CD4-positive, alpha-beta T cell (primary cell): ENCODE measurements at regions not wholly inside any gene's neighbourhood (a gene's known extent, or its start where the extent isn't known, plus 50 kb on each side); places are given as distances from the start of the nearest gene placed in this dataset.

Source experiments
- ATAC-seq: fragments of 200-7000 bp; cut with Tn5 transposase; one replicate; pipeline ENCODE4 v1.10.0; 2022; ENCODE audit warnings: mild to moderate bottlenecking; ENCODE audit not compliant: poor library complexity
- CTCF ChIA-PET: fragments of 350-600 bp; sonication (Branson Sonifier 250); formaldehyde crosslinking; loops from one replicate; lab custom pipeline; 2021; ENCODE audit warnings: antibody characterized with exemption, inconsistent platforms; lab: Charles Lee
- POLR2A ChIA-PET: fragments of 350-600 bp; sonication (Branson Sonifier 250); formaldehyde crosslinking; loops from one replicate; lab custom pipeline; 2021; ENCODE audit warnings: antibody characterized with exemption, inconsistent platforms; lab: Charles Lee
- DNase-seq, 14 experiments: peaks; one replicate each; pipeline ENCODE4 v3.0.0-alpha.2; 2013 to 2020; ENCODE audit warnings: mixed read lengths in 2 of 14
- H3K27ac ChIP-seq, 2 donors: one replicate each; pipeline versions ENCODE4 v1.5.1 to v1.7.0; 2013; ENCODE audit warnings: low read length in 2 of 2, low read depth in 1 of 2, mild to moderate bottlenecking in 1 of 2
- H3K27me3 ChIP-seq, 2 experiments: 1 replicate in 1 of 2; 2 replicates in 1 of 2; pipeline versions ENCODE4 v1.6.1 to v1.7.0; 2013; ENCODE audit warnings: low read length in 2 of 2, control low read depth in 1 of 2, mild to moderate bottlenecking in 1 of 2, moderate library complexity in 1 of 2; ENCODE audit not compliant: insufficient read depth in 2 of 2, control insufficient read depth in 1 of 2
- H3K36me3 ChIP-seq: one replicate; pipeline ENCODE4 v1.6.1; 2013; ENCODE audit warnings: low read length, control low read depth; ENCODE audit not compliant: insufficient read depth
- H3K4me1 ChIP-seq: one replicate; pipeline ENCODE4 v1.6.1; 2013; ENCODE audit warnings: low read length, control low read depth; ENCODE audit not compliant: insufficient read depth
- H3K4me3 ChIP-seq: one replicate; pipeline ENCODE4 v1.5.1; 2013; ENCODE audit warnings: mild to moderate bottlenecking, low read length, moderate library complexity
- H3K9me3 ChIP-seq, 2 experiments: 1 replicate in 1 of 2; 2 replicates in 1 of 2; pipeline versions ENCODE4 v1.6.1 to v1.7.0; 2013; ENCODE audit warnings: low read length in 2 of 2, mild to moderate bottlenecking in 2 of 2, control low read depth in 1 of 2, moderate library complexity in 1 of 2; ENCODE audit not compliant: control insufficient read depth in 1 of 2, insufficient read depth in 1 of 2
- H3K27ac Mint-ChIP-seq: one replicate; pipeline ENCODE4 v1.8.0; 2020; ENCODE audit warnings: mixed read lengths
- H3K27me3 Mint-ChIP-seq: one replicate; pipeline ENCODE4 v1.8.0; 2021; ENCODE audit warnings: mixed read lengths
- H3K36me3 Mint-ChIP-seq: one replicate; pipeline ENCODE4 v1.8.0; 2021; ENCODE audit warnings: low read depth, mixed read lengths
- H3K4me1 Mint-ChIP-seq: one replicate; pipeline ENCODE4 v1.8.0; 2021; ENCODE audit warnings: low read depth, mixed read lengths
- H3K4me3 Mint-ChIP-seq: one replicate; pipeline ENCODE4 v1.8.0; 2020; ENCODE audit warnings: mild to moderate bottlenecking, mixed read lengths
- H3K9me3 Mint-ChIP-seq: one replicate; pipeline ENCODE4 v1.8.0; 2020; ENCODE audit warnings: mixed read lengths
- CTCF ChIP-seq: fragments of 200-600 bp; IDR thresholded peaks from one replicate; pipeline ENCODE4 v1.8.0; 2022; ENCODE audit warnings: antibody characterized with exemption, mild to moderate bottlenecking
- intact Hi-C, 2 experiments: fragments of 100-400 bp; cut with DNase I in 1 of 2; cut with micrococcal nuclease in 1 of 2; formaldehyde crosslinking; loops; one replicate each; pipeline versions ENCODE4 v1.15.1 to v1.9.0; 2023 to 2025; cut with DNase I, micrococcal nuclease

GRCh38 chr2:122523143-122523542 is 767.7 kb downstream of the TSN start:
- Histone ChIP-seq H3K27me3 (no peaks in the 10 kb centered on the region), H3K4me1 (no peaks in the 10 kb centered on the region), H3K36me3 (no peaks in the 10 kb centered on the region), H3K4me3 (no peak overlapping the region), H3K9me3 (no peaks in the 10 kb centered on the region), H3K27ac (no peak overlapping the region)
- H3K27me3 Mint-ChIP-seq = no peaks in the 10 kb centered on the region
- no peak overlapping the region for H3K27ac Mint-ChIP-seq
- CTCF ChIA-PET = no interaction called here
- ATAC-seq (no peak), DNase-seq (no peak)
- no peaks in the 10 kb centered on the region for H3K4me1 Mint-ChIP-seq
- POLR2A ChIA-PET = no interaction called here
- H3K36me3 Mint-ChIP-seq = no peaks in the 10 kb centered on the region
- H3K9me3 Mint-ChIP-seq = no peaks in the 10 kb centered on the region
- H3K4me3 Mint-ChIP-seq = no peak overlapping the region
- no peak for TF ChIP-seq CTCF
- intact Hi-C loops = no loop called here

GRCh38 chr2:122523981-122524380 is 768.5 kb downstream of the TSN start:
- no peak overlapping the region for H3K4me3 Mint-ChIP-seq
- CTCF ChIA-PET = no interaction called here
- intact Hi-C loops = no loop called here

GRCh38 chr2:122525336-122525735 is 769.9 kb downstream of the TSN start:
- H3K27ac ChIP-seq = no peak overlapping the region
- DNase-seq = no peak
- H3K36me3 ChIP-seq = no peaks in the 10 kb centered on the region
- peaks cover 0 to 4% of the 10 kb centered on the region in 2 experiments for H3K9me3 ChIP-seq
- no peaks in the 10 kb centered on the region for H3K4me1 ChIP-seq
- Mint-ChIP-seq H3K4me1 (no peaks in the 10 kb centered on the region), H3K36me3 (no peaks in the 10 kb centered on the region), H3K4me3 (no peak overlapping the region), H3K27me3 (no peaks in the 10 kb centered on the region), H3K27ac (no peak overlapping the region), H3K9me3 (peaks cover 3% of the 10 kb centered on the region)
- H3K27me3 ChIP-seq = no peaks in the 10 kb centered on the region
- no peak overlapping the region for H3K4me3 ChIP-seq
- ChIA-PET POLR2A (no interaction called here), CTCF (no interaction called here)
- no peak for ATAC-seq
- intact Hi-C loops = no loop called here
- TF ChIP-seq CTCF = no peak

More at GRCh38 chr2:122523981-122524380, 768.5 kb downstream of the TSN start:
- POLR2A ChIA-PET = no interaction called here
- Mint-ChIP-seq H3K36me3 (no peaks in the 10 kb centered on the region), H3K27ac (no peak overlapping the region), H3K4me1 (no peaks in the 10 kb centered on the region), H3K9me3 (no peaks in the 10 kb centered on the region), H3K27me3 (no peaks in the 10 kb centered on the region)
- DNase-seq (no peak), ATAC-seq (no peak)
- H3K4me1 ChIP-seq = no peaks in the 10 kb centered on the region
- no peak overlapping the region for H3K4me3 ChIP-seq
- no peaks in the 10 kb centered on the region for H3K27me3 ChIP-seq
- H3K36me3 ChIP-seq = no peaks in the 10 kb centered on the region
- no peak for TF ChIP-seq CTCF
- H3K9me3 ChIP-seq = peaks cover 0 to 1% of the 10 kb centered on the region in 2 experiments
- no peak overlapping the region for H3K27ac ChIP-seq
